C4-2B (cell line): ENCODE measurements at regions not wholly inside any gene's neighbourhood (a gene's known extent, or its start where the extent isn't known, plus 50 kb on each side); places are given as distances from the start of the nearest gene placed in this dataset.

Source experiments
- H3K27ac ChIP-seq: fragments of 450-650 bp; 2 replicates; pipeline ENCODE4 v1.5.1; 2017
- ZFX ChIP-seq: fragments of 450-650 bp; IDR thresholded peaks from 2 replicates; pipeline ENCODE4 v1.6.1; 2017
- TF ChIP-seq, protein P1 (sequence below): fragments of 450-650 bp; conservative IDR thresholded peaks from 2 replicates; pipeline ENCODE4 v1.5.1; 2017; ENCODE audit warnings: mild to moderate bottlenecking

DNA sequence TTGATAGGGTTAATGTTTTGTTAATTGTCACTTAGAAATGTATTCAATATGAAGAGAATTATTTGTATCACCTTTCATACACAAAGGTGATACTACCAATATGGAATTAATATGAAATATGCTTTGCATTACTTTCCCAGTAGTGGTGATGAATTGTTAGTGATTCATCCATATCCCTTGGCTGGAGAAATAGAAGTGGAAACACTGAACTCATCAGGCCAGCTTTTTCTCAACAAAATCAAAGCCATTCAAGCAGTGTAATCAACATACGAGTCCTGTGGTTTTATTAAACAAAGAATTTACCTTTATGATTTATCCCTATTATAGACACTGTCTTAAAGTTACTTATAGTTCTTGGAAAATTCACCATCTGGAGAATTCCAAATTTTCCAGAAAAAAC, 264.0 kb upstream of the MEF2C start:
- TF ChIP-seq, protein P1, sequence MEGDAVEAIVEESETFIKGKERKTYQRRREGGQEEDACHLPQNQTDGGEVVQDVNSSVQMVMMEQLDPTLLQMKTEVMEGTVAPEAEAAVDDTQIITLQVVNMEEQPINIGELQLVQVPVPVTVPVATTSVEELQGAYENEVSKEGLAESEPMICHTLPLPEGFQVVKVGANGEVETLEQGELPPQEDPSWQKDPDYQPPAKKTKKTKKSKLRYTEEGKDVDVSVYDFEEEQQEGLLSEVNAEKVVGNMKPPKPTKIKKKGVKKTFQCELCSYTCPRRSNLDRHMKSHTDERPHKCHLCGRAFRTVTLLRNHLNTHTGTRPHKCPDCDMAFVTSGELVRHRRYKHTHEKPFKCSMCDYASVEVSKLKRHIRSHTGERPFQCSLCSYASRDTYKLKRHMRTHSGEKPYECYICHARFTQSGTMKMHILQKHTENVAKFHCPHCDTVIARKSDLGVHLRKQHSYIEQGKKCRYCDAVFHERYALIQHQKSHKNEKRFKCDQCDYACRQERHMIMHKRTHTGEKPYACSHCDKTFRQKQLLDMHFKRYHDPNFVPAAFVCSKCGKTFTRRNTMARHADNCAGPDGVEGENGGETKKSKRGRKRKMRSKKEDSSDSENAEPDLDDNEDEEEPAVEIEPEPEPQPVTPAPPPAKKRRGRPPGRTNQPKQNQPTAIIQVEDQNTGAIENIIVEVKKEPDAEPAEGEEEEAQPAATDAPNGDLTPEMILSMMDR = no peak
- no peak for TF ChIP-seq ZFX
- no peak overlapping the region for H3K27ac ChIP-seq

DNA sequence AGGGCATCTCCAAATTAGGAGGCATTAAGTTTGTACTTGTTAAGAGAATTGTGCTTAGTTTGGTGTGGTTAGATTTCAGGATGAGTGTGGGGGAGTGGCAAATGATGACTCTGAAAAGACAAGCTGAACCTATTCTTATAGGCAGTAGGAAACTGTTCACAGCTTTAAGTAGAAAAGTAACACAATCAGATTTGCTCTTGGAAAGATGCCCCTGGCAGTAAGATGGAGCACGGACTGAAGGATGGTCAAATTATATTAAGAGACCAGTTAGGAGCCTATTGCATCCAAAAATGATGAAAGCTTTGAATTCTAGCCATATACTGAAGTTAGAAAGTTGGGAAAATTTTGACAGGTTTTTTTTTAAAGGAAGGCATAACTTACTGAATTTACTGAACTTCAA, 254.2 kb upstream of the MEF2C start:
- TF ChIP-seq, protein P1 = no peak
- no peak overlapping the region for H3K27ac ChIP-seq

DNA sequence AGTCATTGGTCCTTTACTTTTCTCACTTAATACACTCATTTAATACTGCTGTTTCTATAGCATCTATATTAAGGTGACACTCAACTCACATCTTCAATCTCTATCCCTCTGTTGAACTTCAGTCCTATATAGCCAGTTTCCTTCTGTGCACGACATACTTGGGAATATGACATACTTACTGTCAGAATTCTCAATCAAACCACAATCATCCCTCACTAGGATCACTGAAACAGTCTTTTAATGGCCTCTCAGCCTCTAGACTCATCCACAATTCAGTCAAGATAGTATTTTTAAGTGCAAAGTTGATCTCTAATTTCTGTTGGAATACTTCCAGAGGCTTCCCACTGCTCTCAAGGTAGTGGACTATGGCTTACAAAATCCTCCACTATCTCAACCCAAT, 251.0 kb upstream of the MEF2C start:
- no peak for TF ChIP-seq ZFX
- TF ChIP-seq, protein P1 = no peak

DNA sequence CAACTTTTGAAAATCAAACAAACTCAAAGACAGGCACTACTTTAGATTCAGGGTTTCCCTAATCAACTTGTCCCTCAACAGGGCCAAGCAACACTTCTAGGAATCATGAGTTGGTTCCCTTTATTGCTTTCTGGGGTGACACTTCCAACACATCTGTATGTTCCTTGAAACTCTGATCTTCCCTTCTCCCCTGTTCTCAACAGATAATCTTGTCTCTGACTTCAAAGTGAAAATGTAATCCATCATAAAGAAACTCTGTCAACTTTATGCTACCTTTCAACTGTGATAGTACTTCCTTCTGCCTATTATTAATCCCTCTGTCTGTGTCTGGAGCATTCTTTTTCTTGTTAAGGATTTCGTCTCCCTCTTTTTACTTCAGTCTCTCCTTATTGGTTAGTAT, 250.1 kb upstream of the MEF2C start:
- H3K27ac ChIP-seq = no peak overlapping the region
- TF ChIP-seq, protein P1 = no peak
- no peak for TF ChIP-seq ZFX

More for the DNA sequence above, 251.0 kb upstream of the MEF2C start:
- no peak overlapping the region for H3K27ac ChIP-seq

DNA sequence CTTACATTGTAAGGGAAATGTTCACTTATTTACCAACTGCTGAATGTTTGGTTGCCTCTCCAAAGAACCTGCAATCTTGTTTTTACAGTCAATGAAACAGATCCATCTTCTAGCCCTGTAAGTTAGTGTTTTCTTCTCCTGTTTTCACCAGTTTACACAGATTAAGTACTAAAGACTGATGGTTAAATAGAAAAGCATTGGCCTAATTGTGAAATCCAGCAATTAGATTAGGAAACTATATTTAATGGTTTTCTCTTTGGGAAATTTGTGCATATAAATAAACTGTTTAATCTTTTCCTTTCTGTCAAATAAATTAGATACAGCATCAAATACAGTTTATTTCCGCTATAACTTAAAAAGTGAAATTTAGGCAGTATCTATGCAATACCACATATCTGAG, 247.9 kb upstream of the MEF2C start:
- TF ChIP-seq, protein P1 = no peak
- no peak for TF ChIP-seq ZFX
- H3K27ac ChIP-seq = no peak overlapping the region

DNA sequence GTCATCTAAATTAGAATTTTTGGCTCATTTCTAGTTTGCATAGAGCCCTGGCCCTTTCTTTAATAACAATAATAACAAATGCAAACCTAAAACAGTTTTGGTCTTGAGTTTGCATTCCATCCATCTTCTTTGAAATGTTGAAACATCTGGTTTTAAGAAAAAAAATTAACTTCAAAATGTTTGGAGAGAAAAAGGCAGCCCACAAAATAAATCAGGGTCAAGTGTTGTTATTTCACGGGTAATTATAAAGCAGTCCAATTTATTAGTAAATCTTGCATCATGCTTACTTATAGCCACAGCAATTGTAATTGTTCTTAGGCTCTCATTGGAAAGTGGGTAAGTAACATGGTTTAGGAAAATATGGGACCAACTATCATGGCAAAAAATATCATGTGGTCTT, 247.0 kb upstream of the MEF2C start:
- TF ChIP-seq, protein P1 = no peak
- no peak for TF ChIP-seq ZFX
- H3K27ac ChIP-seq = no peak overlapping the region

DNA sequence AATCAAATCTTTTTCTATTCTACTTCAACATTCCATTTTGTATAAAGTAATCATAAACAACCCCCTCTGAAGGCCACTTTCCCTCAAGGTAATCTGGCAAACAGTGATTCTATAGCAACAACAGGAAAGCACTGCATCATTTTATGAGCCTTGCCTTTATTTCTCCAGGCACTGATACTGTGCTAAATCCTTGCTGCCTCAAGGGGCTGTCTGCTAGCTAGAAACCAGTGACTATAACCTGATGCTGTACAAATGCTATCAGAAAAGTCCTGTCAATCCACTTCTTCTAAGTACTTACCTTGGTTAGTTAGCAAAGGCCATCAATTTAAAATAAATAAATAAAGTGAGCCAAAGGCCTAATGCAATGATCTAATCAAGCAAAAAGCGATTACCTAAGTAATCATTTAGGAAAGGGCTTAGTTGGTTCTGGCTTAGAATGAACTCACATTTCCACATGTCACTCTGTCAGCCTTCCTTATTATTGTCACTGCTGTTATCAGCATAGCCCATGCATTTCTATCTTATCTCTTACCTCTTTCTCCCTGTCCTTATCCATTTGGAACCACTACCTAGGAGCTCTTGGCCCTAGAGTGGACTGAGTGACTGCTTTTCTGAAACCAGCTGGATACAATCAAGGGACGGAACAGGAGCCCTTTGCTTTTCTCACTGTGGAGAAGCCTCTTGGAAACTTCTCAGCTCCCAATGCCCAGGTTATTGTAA, 246.1 kb upstream of the MEF2C start:
- no peak overlapping the region for H3K27ac ChIP-seq
- TF ChIP-seq ZFX = no peak
- TF ChIP-seq, protein P1 = no peak
